Heart left ventricle (tissue), 16 donors: ENCODE measurements at regions not wholly inside any gene's neighbourhood (a gene's known extent, or its start where the extent isn't known, plus 50 kb on each side); places are given as distances from the start of the nearest gene placed in this dataset.

Experiments
- ATAC-seq, 4 donors: fragments of 200-7000 bp; cut with Tn5 transposase; one replicate each; pipeline ENCODE4 v1.9.1; 2020 to 2022; ENCODE audit warnings: moderate library complexity in 4 of 4, mild to moderate bottlenecking in 3 of 4, moderate number of reproducible peaks in 1 of 4
- DNase-seq, 5 donors: peaks; one replicate each; pipeline ENCODE4 v3.0.0-alpha.2; 2020
- H3K27ac ChIP-seq, 12 donors: fragments of 200-600 bp; sonication (generic) in 4 of 12; one replicate each; pipeline versions ENCODE4 v1.5.0 to v1.8.0; 2016 to 2022; ENCODE audit warnings: mild to moderate bottlenecking in 2 of 12
- H3K27me3 ChIP-seq, 9 donors: fragments of 200-600 bp; sonication (generic) in 2 of 9; one replicate each; pipeline versions ENCODE4 v1.5.1 to v1.8.0; 2016 to 2022; ENCODE audit warnings: mild to moderate bottlenecking in 3 of 9
- H3K36me3 ChIP-seq, 9 donors: fragments of 200-600 bp; sonication (generic) in 2 of 9; one replicate each; pipeline versions ENCODE4 v1.5.0 to v1.8.0; 2018 to 2022; ENCODE audit warnings: mild to moderate bottlenecking in 2 of 9
- H3K4me1 ChIP-seq, 12 donors: fragments of 200-600 bp; sonication (generic) in 4 of 12; one replicate each; pipeline versions ENCODE4 v1.5.0 to v1.8.0; 2016 to 2022; ENCODE audit warnings: mild to moderate bottlenecking in 3 of 12
- H3K4me3 ChIP-seq, 12 donors: fragments of 200-600 bp; sonication (generic) in 4 of 12; one replicate each; pipeline versions ENCODE4 v1.5.0 to v1.8.0; 2017 to 2022; ENCODE audit warnings: mild to moderate bottlenecking in 9 of 12, moderate library complexity in 4 of 12
- H3K9me3 ChIP-seq, 12 donors: fragments of 200-600 bp; sonication (generic) in 4 of 12; one replicate each; pipeline versions ENCODE4 v1.5.0 to v1.8.0; 2016 to 2022; ENCODE audit warnings: mild to moderate bottlenecking in 1 of 12
- POLR2A ChIP-seq, 2 donors: fragments of 450-650 bp; IDR thresholded peaks; one replicate each; pipeline ENCODE4 v1.6.1; 2017; ENCODE audit warnings: antibody characterized with exemption in 2 of 2, mild to moderate bottlenecking in 2 of 2, moderate library complexity in 2 of 2
- WGBS, 4 donors: extraction: QIAGEN DNeasy Blood & Tissue Kit in 2 of 4; methylation state at CpG; one replicate each; pipeline versions ENCODE4 v1.1.5 to v1.1.7; 2013 to 2018; 5-methylcytosine and 5-hydroxymethylcytosine counted together
- intact Hi-C, 10 donors: fragments of 100-400 bp; cut with DNase I; formaldehyde crosslinking; loops; one replicate each; pipeline versions ENCODE4 v1.11.1 to v1.14.2; 2022
- TF ChIP-seq, protein P1 (sequence below), 12 donors: fragments of 200-600 bp; sonication (generic) in 4 of 12; IDR thresholded peaks; one replicate each; pipeline versions ENCODE4 v1.5.0 to v1.8.0; 2018 to 2022; ENCODE audit warnings: antibody characterized with exemption in 12 of 12, mild to moderate bottlenecking in 5 of 12
- donor health status: ischemic (EF 13 %, LVEDD 7.1; RV severe dilation, severe dysfunction).
- donor health status: healthy with polysubstance abuse.
- donor health status: DM: no; HTN: yes; CAD: no.
- donor health status: DM: no; HTN: no; CAD: no.
- donor health status: ischemic (EF 25% LVEDD 6.9; RV normal size, moderate dysfunction).
- donor health status: ischemic (EF 25% LVEDD 5.7; RV mildly dilated, moderate dysfunction).
- donor health status: healthy.
- donor health status: DM: yes; HTN: yes; CAD: no.
- donor health status: ischemic (EF 35%, LVEDD 5.7; RV mildly dilated, moderate dysfunction).
- donor health status: nonischemic (EF 11% LVEDD 7.7; RV severe dilation, severe dysfunction).
- donor health status: DM: yes; HTN: yes; CAD: no.
- donor health status: PGD.
- donor health status: ischemic (EF 29% LVEDD 5.4; RV normal size, mild dysfunction).
- donor health status: nonischemic (EF 23%, LVEDD 6.1; RV moderate dilation, normal function).

DNA sequence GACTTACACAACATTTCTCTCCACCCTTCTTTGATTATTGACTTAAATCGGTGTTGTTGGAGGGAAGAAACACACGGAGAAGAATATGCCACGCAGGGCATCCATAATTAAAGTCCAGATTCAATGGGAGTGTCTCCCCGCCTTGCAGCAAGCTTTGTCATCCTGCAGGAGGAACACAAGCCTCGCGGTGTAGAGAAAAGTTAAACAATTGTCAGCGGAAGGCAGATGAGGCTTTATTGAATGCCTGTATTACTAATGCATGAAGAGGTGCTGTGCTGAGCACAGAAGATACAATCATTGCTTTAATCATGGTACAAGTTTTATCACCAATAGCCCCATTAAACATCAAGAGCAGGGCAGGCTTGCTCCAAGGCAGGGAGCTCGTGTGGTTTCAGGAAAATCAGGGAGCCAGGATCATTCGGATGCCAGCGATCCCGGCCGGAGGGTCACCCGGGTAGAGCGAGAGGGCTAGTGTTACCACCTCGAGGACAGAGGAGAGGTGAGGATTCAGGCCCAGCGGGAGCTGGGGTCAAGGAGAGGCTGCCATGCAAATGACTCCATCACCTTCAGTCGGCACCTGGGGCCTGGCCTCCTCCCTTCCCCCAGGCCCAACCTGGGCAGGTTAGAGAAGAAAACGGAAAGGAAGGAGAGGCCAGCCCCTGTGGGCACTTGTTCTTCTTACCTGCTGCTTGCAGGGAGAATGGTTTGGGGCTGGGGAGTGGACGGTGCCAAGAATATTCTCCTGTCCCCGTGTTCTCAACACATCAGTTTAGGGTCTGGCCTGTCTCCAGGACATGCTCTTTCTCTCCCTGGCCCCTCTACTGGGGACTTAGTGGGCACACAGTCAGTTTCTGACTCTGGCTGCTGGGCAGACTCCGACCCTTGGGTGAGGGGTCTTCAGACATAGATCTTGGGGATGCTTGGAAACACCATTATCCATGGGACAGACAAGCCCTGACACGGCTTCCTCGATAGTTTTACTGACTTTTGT lies 289.5 kb downstream of the IRX2 start:
- ATAC-seq (no peak), DNase-seq (no peak)
- WGBS, 4 donors = 59 to 65% (median 62%) methylated on average over 22 to 23 of the region's 23 CpGs
- H3K4me1 ChIP-seq = no peaks in the 10 kb centered on the region
- H3K4me3 ChIP-seq = no peak overlapping the region
- H3K9me3 ChIP-seq = no peaks in the 10 kb centered on the region
- TF ChIP-seq POLR2A (IDR thresholded peaks at IDR 0.05) = no peak
- TF ChIP-seq, protein P1, sequence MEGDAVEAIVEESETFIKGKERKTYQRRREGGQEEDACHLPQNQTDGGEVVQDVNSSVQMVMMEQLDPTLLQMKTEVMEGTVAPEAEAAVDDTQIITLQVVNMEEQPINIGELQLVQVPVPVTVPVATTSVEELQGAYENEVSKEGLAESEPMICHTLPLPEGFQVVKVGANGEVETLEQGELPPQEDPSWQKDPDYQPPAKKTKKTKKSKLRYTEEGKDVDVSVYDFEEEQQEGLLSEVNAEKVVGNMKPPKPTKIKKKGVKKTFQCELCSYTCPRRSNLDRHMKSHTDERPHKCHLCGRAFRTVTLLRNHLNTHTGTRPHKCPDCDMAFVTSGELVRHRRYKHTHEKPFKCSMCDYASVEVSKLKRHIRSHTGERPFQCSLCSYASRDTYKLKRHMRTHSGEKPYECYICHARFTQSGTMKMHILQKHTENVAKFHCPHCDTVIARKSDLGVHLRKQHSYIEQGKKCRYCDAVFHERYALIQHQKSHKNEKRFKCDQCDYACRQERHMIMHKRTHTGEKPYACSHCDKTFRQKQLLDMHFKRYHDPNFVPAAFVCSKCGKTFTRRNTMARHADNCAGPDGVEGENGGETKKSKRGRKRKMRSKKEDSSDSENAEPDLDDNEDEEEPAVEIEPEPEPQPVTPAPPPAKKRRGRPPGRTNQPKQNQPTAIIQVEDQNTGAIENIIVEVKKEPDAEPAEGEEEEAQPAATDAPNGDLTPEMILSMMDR (IDR thresholded peaks at IDR 0.05) = no peak
- peaks cover 0 to 10% (median 0%) of the 10 kb centered on the region in 9 donors for H3K27me3 ChIP-seq
- H3K36me3 ChIP-seq = no peaks in the 10 kb centered on the region
- H3K27ac ChIP-seq = no peak overlapping the region
- intact Hi-C loops = no loop called here

DNA sequence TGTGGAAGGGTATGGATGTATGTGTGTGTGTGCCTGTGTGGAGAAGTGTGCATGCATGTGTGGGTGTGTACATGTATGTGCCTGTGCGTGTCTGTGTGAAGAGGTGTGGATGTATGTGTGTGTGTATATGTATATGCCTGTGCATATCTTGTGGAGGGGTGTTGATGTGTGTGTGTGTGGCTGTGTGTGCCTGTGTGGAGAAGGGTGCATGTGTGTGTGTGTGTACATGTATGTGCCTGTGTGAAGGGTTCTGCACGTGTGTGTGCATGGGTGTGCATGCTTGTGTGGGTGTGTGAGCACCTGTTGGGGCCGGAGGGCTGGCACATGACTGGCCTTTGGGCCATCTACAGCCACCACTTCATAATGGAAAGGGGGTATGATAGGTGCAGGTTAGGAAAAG lies 291.4 kb downstream of the IRX2 start:
- Histone ChIP-seq H3K27ac (no peak overlapping the region), H3K27me3 (peaks cover 0 to 10% (median 0%) of the 10 kb centered on the region in 9 donors), H3K9me3 (no peaks in the 10 kb centered on the region), H3K4me1 (no peaks in the 10 kb centered on the region), H3K4me3 (no peak overlapping the region), H3K36me3 (no peaks in the 10 kb centered on the region)
- TF ChIP-seq POLR2A (IDR thresholded peaks at IDR 0.05) = no peak
- 74 to 80% (median 75%) methylated on average over 3 of the region's 3 CpGs for WGBS, 4 donors
- DNase-seq (no peak), ATAC-seq (peak in 1 of 4 donors; percentile 38)
- intact Hi-C loops = no loop called here

DNA sequence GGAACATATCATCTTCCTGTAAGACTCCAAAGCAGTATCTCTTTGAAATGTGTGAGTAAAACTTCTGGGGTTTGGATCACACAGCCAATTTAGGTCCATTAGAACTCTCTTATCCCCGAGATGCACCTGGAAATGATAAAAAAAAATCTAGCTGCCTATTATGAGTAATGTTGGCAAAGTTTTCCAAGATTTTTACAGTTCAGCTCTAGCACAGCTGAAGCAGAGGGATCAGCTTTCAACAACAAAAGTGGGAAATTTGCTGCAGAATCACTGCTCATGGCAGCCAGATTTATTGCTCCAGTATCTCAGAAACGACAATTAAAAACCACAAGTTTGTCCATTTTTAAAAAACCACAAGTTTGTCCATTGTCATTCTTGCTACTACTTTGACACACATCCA lies 292.2 kb downstream of the IRX2 start:
- intact Hi-C loops = no loop called here
- 35 to 50% (median 43%) methylated on average over 2 of the region's 2 CpGs for WGBS, 4 donors
- Histone ChIP-seq H3K4me3 (no peak overlapping the region), H3K27ac (no peak overlapping the region), H3K36me3 (no peaks in the 10 kb centered on the region), H3K9me3 (no peaks in the 10 kb centered on the region), H3K27me3 (peaks cover 0 to 10% (median 0%) of the 10 kb centered on the region in 9 donors), H3K4me1 (no peaks in the 10 kb centered on the region)
- ATAC-seq (no peak), DNase-seq (no peak)
- TF ChIP-seq, protein P1 (IDR thresholded peaks at IDR 0.05) = no peak
- TF ChIP-seq POLR2A (IDR thresholded peaks at IDR 0.05) = no peak

DNA sequence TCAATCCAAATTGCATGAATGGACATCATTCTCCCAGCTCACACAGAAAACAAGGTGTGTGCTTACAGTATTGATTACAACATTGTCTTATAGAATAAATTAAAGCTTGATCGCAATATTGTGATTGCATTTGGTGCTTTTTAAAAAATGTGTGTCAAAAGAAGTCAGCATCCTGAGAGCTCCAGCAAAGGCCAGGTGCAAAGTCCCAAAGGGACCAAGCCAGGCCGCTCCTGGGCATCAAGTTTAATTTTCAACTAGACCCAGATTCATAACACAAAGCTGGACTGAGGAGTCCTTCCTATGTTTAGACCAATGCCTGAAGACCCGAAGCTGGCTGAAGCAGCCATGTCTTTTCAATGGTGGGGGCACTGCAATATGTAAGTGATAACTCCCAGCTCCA lies 295.6 kb downstream of the IRX2 start:
- Histone ChIP-seq H3K9me3 (no peaks in the 10 kb centered on the region), H3K27me3 (peaks cover 0 to 6% (median 0%) of the 10 kb centered on the region in 9 donors), H3K27ac (no peak overlapping the region), H3K36me3 (no peaks in the 10 kb centered on the region), H3K4me3 (no peak overlapping the region), H3K4me1 (no peaks in the 10 kb centered on the region)
- ATAC-seq = no peak
- TF ChIP-seq, protein P1 (IDR thresholded peaks at IDR 0.05) = no peak
- TF ChIP-seq POLR2A (IDR thresholded peaks at IDR 0.05) = no peak
- DNase-seq = no peak
- WGBS, 4 donors = 80 to 89% (median 84%) methylated on average over 3 of the region's 3 CpGs
- intact Hi-C loops = no loop called here
